ENCODE measurements at regions not wholly inside any gene's neighbourhood (a gene's known extent, or its start where the extent isn't known, plus 50 kb on each side); places are given as distances from the start of the nearest gene placed in this dataset.

DNA sequence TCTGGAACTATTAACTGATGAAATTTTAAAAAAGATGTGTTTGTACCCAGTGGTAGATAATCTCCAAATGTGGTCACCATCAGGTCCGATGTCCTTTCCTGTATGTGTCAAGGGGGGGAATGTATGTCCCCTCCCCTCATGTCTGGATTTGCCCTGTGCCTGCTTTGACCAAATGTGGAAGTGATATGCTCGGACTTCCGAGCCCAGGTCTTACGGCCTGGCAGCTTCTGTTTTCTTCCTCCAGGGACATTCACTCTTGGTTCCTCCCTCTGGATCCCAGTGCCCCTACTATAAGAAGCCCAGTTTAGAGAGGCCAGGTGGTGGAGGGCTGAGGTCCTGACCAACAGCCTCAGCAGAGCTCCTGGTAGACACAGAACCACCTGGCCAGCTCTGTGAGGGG is 75.5 kb downstream of the CCR1 start:
- TF ChIP-seq POLR2A (IDR thresholded peaks at IDR 0.05) = no peak
- TF ChIP-seq, protein P1, sequence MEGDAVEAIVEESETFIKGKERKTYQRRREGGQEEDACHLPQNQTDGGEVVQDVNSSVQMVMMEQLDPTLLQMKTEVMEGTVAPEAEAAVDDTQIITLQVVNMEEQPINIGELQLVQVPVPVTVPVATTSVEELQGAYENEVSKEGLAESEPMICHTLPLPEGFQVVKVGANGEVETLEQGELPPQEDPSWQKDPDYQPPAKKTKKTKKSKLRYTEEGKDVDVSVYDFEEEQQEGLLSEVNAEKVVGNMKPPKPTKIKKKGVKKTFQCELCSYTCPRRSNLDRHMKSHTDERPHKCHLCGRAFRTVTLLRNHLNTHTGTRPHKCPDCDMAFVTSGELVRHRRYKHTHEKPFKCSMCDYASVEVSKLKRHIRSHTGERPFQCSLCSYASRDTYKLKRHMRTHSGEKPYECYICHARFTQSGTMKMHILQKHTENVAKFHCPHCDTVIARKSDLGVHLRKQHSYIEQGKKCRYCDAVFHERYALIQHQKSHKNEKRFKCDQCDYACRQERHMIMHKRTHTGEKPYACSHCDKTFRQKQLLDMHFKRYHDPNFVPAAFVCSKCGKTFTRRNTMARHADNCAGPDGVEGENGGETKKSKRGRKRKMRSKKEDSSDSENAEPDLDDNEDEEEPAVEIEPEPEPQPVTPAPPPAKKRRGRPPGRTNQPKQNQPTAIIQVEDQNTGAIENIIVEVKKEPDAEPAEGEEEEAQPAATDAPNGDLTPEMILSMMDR (IDR thresholded peaks at IDR 0.05) = no peak
